ENCODE measurements at regions not wholly inside any gene's neighbourhood (a gene's known extent, or its start where the extent isn't known, plus 50 kb on each side); places are given as distances from the start of the nearest gene placed in this dataset.
"Not testable (repeated sequence)": the region's sequence is repeated elsewhere in the genome, so short reads cannot be mapped to it uniquely, and the experiment has no call there.

GRCh38 chr13:50744116-50744660 lies 99.3 kb downstream of the DLEU7 start:
- TF ChIP-seq, protein P1, sequence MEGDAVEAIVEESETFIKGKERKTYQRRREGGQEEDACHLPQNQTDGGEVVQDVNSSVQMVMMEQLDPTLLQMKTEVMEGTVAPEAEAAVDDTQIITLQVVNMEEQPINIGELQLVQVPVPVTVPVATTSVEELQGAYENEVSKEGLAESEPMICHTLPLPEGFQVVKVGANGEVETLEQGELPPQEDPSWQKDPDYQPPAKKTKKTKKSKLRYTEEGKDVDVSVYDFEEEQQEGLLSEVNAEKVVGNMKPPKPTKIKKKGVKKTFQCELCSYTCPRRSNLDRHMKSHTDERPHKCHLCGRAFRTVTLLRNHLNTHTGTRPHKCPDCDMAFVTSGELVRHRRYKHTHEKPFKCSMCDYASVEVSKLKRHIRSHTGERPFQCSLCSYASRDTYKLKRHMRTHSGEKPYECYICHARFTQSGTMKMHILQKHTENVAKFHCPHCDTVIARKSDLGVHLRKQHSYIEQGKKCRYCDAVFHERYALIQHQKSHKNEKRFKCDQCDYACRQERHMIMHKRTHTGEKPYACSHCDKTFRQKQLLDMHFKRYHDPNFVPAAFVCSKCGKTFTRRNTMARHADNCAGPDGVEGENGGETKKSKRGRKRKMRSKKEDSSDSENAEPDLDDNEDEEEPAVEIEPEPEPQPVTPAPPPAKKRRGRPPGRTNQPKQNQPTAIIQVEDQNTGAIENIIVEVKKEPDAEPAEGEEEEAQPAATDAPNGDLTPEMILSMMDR (IDR thresholded peaks at IDR 0.05; ENCODE audit: low read depth, low read length) = no peak
- no peak overlapping the region for H3K4me3 ChIP-seq (replicated peaks in 1 of 2; ENCODE audit: low read depth in 2 of 2, low read length in 2 of 2)
- DNase-seq (ENCODE audit: low read depth in 2 of 2) = no peak

GRCh38 chr13:50745542-50746115 lies 97.9 kb downstream of the DLEU7 start:
- no peak for DNase-seq (ENCODE audit: low read depth in 2 of 2)
- TF ChIP-seq, protein P1 (IDR thresholded peaks at IDR 0.05; ENCODE audit: low read depth, low read length) = no peak
- no peak overlapping the region for H3K4me3 ChIP-seq (replicated peaks in 1 of 2; ENCODE audit: low read depth in 2 of 2, low read length in 2 of 2)

DNA sequence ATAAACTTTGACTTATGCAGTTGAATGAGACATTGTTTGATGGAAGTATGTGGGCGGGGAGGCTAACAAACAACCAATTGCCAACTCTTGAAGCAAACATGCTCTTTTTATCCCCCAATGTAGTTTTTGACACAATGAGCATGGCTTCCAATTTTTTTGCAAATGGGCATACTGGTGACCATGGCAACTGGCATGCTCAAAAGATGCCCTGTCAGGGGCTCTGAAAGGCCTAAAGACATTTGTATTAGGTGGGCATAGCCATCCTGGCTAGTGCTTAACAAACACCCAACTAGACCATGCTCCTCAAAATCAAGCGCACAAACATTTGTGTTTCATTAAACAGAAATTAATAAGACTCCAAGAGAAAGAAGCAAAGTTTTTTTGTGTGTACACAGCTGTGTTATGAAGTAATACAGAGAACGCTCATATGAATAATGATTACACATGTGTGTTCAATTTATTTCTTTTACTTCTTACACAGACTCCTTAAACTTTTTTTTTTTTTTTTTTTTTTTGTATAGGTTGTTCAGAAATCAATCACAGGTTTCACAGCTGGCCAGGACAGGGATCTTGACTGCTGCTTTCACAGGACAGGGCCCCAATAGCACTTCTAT lies 95.6 kb downstream of the DLEU7 start:
- DNase-seq (ENCODE audit: low read depth in 2 of 2) = no peak
- H3K4me3 ChIP-seq (replicated peaks in 1 of 2; ENCODE audit: low read depth in 2 of 2, low read length in 2 of 2) = no peak overlapping the region
- TF ChIP-seq, protein P1 (IDR thresholded peaks at IDR 0.05; ENCODE audit: low read depth, low read length) = no peak

DNA sequence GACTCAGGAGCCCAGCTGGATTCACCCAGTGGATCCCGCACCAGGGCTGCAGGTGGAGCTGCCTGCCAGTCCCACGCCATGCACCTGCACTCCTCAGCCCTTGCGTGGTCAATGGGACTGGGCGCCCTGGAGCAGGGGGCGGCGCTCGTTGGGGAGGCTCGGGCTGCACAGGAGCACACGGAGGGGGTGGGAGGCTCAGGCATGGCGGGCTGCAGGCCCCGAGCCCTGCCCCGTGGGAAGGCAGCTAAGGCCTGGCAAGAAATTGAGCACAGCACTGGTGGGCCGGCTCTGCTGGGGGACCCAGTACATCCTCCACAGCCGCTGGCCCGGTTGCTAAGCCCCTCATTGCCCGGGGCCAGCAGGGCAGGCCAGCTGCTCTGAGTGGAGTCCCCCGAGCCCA lies 90.3 kb downstream of the DLEU7 start:
- H3K4me3 ChIP-seq (replicated peaks in 1 of 2; ENCODE audit: low read depth in 2 of 2, low read length in 2 of 2); DNase-seq (ENCODE audit: low read depth in 2 of 2): not testable (repeated sequence)

GRCh38 chr13:50755862-50756685 lies 87.4 kb downstream of the DLEU7 start:
- not testable (repeated sequence) for H3K4me3 ChIP-seq (replicated peaks in 1 of 2; ENCODE audit: low read depth in 2 of 2, low read length in 2 of 2); DNase-seq (ENCODE audit: low read depth in 2 of 2)

DNA sequence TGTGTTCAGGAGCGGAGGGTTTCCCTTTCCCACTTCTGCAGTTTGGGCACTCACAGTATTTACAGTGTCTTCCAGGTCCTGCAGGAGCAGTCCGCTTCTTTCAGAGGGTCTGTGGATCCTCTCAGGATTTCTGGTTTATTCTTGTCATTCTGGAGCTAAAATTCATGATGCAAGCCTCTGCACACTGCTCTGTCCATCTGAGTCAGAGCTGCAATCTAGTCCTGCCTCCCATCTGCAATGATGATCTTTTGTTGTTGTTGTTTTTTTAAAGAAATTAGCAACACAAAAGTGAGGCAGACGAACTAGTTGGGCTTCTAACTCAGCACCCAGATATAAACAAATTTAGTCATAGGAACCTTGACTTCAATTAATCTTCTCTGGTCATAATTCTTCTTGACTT lies 86.5 kb downstream of the DLEU7 start:
- peak in 1 of 2 donors; percentile 55 for DNase-seq (ENCODE audit: low read depth in 2 of 2)
- TF ChIP-seq, protein P1 (IDR thresholded peaks at IDR 0.05; ENCODE audit: low read depth, low read length) = no peak
- no peak overlapping the region for H3K4me3 ChIP-seq (replicated peaks in 1 of 2; ENCODE audit: low read depth in 2 of 2, low read length in 2 of 2)

DNA sequence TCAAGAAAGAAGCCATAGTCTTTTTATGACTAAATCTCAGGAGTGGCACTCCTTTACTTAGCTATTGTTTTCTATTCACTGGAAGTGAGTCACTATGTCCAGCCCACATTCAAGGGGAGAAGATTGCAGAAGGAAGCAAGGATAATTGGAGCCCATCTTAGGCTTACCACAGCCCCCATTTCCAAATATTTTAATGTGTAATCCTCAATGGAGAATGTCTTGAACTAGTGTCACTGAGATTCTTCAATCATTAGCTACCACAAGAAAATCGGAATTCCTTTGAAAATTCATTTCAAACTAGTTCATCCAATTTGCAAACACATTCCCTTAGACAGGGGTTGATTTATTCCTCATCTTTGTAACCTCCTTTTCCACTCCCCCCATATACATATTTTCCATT lies 84.7 kb downstream of the DLEU7 start:
- DNase-seq (ENCODE audit: low read depth in 2 of 2) = peak in 1 of 2 donors; percentile 36
- H3K4me3 ChIP-seq (replicated peaks in 1 of 2; ENCODE audit: low read depth in 2 of 2, low read length in 2 of 2) = no peak overlapping the region
- TF ChIP-seq, protein P1 (IDR thresholded peaks at IDR 0.05; ENCODE audit: low read depth, low read length) = no peak
